ENCODE measurements at regions not wholly inside any gene's neighbourhood (a gene's known extent, or its start where the extent isn't known, plus 50 kb on each side); places are given as distances from the start of the nearest gene placed in this dataset.

DNA sequence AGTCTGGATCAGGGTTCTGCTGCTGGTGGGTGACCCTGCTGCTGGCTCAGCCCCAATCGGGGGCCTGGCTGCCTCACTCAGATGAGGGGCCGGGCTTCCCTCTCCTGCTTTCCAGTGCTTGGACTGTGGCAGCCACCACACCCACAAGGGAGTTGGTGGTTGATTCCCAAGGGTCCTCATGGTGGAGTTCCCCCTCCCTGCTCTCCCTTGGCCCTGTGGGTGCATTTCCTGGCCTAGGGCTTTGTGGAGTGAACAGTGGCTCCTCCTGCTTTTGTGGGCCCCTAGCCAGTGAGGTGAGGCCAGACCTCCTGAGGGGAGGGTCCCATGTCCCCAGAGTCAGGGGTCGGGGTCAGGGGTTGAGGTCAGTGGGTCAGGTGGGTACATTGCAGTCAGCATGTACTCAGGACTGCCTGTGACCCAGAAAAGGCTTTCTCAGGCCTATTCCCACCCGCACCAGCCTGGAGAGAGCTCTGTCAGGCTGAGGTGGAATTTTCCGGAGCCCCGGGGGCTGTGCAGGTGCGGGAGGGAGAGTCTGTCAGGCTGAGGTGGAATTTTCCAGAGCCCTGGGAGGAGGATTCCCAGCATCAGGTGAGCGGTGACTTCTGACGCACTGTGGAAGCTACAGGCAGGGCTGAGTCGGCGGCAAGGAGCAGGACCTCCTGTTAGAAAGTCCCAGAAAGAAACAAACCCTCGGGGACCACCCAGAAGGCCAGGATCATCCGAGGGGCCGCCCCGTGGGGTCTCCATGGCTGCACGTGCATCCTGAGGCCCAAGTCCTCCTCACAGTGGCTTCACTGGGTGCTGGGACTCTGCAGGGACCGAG is 94.4 kb upstream of the INSIG1 start:
- no peak for DNase-seq

DNA sequence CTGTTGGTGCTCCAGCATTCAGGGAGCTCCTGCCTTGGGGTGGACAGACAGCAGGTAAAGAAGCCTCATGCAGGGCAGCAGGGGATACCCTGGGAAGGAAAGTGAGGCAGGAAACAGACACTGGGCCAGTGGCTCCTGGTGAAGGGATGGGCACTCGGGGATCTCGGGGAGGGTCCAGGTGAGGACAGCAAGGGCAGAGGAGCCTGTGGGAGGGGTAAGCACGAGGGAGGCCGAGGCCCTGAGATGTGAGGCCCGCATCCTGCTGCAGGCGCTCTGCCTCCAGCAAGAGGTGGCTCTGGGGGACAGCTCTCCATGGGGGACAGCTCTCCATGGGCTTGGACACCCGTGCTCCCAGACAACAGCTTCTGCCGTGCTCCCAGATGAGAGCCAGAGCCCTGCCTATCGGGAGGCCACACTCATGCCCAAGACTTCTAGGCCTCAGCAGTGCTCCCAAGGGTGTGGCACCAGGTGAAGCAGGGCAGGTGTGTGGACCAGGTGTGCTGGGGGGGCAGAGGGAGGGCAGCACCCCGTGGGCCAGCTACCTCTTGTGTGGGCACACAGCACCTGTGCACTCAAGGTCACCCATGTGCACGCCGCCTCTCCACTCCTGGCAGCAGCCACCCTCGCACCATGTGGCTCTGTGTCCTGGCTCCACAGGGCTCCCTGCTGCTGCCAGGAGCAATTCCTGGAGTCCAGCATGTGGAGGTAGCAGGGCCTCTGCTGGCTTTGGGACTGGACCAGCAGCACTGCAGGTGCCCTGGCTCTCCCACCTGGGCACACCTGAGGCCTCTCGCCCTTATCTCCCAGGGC is 93.6 kb upstream of the INSIG1 start:
- no peak for DNase-seq

DNA sequence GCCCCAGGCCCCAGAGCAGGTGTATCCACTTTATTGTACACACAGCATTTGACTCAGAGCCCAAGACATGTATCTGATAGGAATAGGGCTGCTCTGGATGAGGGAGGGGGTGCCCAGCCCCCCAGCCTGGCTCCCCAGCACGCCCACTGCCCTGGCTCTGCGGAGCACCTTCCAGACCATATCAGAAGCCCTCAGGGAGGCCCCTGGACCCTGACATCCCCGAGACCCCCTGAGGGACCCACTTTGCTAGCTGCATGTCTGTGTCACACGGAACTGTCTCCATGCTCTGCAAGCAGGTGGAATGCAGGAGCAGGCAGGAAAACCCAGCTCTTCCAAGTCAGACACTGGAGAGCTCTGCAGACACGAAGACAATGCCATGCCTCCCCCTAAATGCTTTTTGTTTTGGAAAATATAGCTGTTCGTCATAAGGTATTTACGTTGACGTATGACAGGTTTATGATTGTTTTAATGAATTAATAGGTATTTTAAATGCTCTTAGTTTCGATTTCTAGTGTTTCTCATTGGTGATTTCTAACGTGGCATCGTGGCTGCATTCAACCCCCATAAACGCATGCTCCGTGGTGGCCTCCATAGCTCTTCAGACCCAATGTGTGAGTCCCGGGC is 92.8 kb upstream of the INSIG1 start:
- no peak for DNase-seq

DNA sequence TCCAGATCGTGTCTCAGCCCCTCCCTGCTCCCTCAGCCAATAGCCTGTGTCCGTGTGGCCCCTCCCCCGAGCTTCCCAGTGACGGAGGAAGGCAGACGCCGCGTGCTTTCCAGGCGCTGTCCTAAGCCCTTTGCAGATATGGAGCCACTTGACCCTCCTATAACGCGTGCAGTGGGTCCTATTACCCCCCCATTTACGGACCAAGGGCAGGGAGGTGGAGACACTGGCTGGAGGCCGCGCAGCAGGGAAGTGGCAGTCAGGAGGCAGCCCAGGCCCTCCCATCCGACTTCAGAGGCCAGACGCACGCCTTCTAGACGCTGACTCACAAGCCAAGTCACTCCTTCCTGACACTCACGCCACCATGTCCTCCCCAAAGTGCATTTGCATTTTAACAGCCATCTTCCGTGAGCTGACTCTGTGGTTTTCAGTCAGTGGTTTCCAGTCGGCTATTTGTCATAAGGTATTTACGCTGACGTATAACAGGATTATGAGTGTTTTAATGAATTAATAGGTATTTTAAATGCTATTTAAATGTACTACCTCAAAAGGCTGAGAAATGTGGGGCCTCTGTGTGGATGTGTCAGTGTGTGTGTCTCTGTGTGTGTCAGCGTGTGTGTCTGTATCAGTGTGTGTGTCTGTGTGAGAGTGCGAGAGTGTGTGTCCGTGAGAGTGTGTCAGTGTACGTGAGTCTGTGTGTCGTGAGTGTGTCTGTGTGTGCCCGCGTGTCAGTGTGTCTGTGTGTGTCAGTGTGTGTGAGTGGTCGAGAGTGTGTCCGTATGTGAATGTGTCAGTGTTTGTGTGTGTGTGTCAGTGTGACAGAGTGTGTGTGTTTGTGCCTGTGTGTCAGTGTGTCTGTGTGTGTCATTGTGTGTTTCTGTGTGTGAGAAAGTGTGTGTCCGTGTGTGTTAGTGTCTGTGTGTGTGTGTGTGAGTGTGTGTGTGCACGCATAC is 92.0 kb upstream of the INSIG1 start:
- no peak for DNase-seq

DNA sequence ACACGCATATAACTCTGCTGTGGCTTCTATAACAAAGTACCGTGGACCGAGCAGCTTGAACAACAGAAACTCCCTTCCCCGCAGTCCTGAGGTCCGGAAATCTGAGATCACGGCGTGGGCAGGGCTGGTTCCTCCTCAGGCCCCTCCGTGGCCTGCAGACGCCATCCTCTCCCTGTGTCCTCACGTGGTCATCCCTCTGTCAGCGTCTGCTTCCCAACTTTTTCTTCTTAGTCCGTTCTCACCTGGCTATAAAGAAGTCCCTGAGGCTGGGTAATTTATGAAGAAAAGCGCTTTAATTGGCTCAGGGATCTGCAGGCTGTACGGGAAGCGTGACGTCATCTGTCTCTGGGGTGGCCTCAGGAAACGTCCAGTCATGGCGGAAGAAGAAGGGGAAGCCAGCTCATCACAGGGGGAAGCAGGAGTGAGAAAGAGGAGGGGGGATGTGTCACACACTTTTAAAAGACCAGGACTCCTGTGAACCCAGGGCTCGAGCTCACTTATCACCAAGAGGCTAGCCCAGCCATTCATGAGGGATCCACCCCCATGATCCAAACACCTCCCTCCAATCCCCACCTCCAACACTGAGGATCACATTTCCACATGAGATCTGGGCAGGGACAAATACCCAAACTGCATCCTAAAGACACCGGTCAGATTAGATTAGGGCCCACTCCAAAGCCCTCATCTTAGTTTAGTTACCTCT is 91.2 kb upstream of the INSIG1 start:
- no peak for DNase-seq

DNA sequence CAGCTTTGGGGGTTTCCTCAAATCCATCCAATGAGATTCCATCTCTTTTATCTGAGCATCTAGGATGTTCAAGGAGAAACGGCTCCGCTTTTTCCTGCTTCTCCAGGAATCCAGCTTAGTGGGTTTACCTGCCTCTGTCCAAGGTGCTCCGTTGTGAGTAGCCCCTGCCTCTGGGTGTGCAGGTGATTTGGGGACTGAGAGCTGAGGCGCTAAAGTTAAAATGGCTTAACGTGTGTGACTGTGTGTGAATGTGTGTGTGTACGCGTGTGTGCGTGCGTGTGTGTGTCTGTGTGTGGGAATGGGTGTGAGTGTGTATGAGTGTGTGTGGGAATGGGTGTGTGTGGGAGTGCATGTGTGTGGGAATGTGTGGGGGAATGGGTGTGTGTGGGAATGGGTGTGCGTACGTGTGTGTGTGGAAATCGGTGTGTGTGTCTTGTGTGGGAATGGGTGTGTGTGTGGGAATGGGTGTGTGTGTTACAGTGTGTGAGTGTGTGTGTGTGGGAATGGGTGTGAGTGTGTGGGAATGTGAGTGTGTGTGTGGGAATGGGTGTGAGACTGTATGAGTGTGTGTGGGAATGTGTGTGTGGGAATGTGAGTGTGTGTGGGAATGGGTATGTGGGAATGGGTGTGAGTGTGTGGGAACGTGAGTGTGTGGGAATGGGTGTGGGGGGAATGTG is 90.2 kb upstream of the INSIG1 start:
- no peak for DNase-seq

DNA sequence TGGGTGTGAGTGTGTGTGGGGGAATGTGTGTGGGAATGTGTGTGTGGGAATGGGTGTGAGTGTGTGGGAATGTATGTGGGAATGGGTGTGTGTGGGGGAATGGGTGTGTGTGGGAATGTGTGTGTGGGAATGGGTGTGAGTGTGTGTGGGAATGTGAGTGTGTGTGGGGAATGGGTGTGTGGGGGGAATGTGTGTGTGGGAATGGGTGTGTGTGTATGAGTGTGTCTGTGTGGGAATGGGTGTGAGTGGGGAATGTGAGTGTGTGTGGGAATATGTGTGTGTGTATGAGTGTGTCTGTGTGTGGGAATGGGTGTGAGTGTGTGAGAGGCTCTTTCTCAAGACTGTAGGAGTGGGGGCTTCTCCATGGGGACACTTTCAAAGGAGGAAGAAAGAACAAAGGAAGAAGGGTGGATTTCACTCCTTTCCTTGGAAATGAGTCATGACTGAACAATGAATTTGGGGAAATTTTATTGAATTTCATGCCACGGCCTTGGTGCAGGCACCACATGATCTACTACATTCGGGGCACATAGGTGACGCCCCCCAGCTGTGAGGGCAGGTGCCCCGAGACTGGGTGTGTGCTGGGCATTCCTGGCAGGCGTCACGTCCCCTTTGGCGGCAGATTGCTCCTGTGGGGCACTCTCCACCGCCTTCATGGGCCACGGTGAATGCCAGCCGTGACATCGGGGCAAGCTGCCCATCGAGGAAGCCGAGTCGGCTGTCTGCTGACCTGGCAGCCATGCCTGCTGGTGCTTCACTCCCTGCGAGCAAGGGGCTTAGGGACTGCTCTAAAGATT is 88.8 kb upstream of the INSIG1 start:
- DNase-seq = no peak

DNA sequence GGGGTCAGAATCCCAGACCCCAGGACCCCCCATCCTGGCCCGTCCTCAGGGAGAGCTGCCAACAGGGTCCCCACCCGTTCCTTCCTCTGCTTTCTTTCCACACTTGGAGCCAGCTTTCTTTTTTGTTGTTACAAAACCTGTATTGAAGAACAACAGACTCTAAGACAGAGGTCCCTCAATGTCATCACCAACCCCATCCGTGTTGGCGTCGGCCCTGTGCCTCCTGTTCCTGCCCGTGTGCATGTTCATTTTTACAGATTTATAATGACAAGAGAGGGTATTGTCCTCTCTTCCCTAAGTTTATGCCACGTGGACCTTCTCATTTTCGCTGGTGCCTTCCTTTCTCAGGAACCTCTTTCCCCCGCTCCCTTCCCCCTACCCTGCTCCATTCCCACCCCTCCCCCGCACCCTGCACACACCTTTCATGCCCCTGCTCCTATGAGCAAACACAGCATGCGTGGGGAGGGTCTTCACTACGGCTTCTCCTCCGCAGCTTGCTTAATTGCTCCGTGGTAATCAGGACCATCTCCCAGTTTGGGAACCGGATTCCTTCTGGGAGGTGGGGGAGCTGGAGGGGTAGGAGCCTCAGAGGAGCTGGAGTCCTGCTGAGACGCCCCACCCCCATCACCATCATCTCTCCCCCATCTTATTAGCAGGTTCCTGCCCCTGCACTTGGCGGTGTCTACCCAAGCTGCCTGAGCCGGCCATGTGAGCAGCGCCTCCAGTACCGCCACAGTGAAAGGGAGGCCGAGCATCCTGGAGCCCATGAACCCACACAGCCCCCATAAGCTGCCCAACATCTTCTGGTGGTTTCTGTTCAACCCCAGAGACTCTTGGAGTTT is 88.0 kb upstream of the INSIG1 start:
- DNase-seq = no peak

DNA sequence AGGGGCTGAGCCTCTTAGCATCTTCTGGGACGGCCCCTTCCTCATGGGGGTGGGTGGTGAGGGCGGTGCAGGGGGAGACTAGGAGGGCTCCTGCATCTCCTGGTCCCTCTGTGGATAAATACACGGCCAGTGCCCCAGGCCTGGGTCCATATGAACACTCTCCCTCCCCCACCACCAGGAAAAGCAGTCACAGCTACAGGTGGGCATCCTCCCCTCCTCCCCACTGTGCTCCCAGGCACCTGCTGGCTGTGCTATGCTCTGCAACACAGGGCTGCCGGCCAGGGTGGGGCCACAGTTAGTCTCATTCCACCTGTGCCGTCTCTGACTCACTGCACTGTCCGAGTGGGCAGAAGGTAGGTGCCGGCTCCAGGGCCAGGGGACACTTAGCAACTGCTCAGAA is 87.3 kb upstream of the INSIG1 start:
- no peak for DNase-seq

DNA sequence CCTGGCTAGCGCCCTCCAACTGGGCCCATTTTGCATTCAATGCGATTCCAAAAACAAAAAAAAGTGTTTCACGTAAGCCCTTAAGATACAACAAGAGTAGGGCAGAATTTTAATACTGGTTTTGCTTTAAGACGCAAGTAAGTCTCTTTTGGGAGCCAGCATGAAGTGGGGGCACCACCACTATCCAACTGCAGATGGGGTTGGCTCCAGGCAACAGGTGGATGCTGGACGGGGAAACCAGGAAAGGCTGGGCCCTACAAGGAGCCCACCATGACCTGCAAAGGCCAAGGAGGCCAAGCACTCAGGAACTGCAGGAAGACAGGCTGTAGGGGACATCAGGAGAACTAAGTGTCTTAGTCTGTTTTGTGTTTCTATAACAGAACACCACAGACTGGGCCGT is 86.5 kb upstream of the INSIG1 start:
- DNase-seq = no peak

DNA sequence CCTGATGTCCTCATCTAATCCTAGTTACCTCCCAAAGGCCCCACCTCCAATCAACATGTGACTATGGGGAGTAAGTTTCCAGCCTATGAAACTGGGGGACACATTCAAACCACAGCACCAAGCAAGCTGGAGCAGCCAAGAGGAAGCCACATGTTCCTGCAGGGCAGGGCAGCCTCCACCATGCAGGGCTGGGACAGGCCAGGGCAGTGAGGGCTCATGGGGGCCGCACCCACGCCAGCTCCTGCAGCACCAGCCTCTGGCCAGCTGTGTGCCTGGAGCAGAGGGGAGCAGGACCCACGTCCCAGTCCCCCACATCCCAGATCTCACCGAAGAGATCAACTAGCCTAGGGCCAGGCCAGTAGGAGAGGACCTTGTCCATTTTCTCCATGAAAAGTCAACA is 85.9 kb upstream of the INSIG1 start:
- DNase-seq = no peak

DNA sequence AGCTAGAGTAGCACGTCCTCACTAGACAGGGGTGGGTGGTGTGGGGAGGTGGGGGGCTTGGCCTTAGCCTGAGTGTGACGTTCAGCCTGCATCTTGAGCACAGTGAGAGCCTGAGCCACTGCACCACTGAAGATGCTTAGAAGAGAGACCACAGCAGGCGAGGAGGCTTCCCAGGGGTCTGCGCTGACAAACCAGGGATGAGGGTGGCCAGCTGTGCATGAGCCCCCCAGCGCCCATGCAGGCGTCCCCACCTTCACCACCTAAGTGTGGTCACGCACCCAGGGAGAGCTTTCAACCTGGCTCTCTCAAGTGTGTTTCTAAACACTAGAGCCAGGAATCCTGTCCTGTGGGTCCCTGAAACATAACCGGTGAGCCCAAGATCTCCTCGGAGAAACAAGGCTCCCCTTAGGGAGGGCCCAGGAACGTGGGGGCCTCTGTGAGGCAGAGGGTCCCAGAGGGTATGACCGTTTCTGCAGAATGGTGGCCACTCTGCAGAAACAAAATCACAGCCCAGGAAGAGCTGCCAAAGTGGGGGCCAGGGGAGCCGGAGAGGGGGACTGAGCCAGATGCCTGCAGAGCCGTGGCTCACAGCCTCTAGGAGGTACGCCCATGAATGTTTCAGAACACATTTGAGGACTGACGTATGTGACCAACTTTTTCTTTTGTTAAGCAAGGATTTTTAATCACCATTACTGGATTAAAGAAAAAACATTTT is 85.2 kb upstream of the INSIG1 start:
- no peak for DNase-seq

DNA sequence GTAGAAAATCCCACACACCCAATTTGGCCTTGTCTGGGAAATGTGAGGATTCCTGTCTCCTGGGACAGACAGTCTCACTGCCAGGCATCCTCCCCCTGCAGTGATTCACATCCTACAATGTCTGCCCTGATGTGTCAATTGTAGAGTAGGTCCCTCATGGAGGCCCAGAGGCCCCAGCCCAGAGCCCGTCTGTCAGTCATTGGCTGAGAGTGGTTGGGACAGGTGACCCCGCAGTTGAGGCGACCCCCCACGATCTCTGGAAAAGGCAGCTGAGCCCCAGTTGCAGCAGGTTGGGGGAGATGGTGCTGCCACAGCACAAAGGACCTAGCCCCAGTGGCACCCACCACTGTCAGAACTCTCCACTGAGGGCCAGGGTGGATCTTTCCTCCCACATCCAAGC is 84.3 kb upstream of the INSIG1 start:
- DNase-seq = no peak

DNA sequence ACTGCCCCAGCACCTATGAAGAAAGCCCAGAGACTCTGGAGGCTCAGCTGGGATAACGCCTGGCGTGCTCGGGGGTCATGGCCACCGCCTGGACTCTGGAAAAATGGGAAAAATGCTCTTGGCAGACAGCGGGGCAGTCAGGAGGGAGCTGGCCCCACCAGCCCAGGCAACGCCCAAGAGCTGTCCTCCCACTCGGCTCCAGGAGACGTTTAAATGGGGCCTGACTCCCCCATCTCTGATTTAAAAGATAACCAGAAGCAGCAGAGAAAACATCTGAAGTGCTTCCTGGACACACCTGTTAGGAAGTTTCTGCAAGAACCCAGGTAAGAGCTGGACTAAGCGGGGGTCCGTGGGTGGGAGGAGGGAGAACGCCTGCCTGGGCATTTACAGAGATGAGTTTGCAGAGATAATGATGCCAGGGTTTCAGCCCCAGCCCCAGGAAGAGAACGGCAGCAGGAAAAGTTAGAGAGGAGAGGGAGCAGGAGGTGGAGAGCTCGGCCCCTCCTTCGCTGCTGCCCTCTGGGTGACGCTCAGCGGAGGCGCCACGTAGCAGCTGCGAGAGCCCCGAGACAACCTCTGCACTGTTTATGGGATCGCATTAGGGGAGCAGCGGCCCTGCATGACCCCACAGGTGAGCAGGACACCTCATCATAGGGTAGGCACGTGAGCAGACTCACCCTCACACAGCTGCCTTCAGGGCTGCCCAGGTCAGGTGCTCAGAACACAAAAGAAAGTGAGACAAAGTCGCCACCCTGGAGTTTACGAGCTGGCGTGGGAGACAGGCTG is 83.5 kb upstream of the INSIG1 start:
- DNase-seq = peak; percentile 43

DNA sequence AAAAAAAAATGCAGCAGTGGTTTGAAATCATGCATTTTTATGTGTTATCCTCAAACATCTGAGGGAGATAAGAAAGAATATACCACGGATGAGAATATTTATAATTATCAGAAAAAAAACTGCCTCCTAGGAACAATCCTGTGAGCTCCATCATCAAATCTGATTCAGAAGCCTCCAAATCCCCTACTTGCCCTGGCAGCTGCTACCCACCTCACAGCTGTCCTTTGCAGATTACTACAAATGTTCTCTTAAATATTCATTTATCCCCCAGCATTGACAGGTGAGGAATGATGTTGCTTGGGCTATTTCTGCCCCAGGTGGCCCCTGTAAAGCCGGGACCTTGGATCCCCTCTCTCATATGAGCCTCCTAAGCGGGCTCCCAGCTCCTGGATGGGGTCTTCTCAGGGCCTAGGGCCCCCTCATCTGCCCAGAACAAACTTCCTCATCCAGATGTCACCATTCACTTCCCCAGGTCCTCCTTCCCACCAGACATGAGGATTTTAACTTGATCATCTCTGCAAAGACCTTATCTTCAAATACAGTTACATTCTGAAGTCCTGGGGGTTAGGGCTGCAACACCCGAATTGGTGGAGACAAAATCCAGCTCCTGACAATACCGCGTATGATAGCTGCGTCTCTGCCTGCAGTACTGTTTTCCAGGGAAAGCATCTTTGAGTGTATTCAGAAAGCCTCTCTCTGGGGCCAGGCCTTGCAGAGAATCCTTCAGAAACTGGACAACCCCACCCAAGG is 81.9 kb upstream of the INSIG1 start:
- DNase-seq = no peak

DNA sequence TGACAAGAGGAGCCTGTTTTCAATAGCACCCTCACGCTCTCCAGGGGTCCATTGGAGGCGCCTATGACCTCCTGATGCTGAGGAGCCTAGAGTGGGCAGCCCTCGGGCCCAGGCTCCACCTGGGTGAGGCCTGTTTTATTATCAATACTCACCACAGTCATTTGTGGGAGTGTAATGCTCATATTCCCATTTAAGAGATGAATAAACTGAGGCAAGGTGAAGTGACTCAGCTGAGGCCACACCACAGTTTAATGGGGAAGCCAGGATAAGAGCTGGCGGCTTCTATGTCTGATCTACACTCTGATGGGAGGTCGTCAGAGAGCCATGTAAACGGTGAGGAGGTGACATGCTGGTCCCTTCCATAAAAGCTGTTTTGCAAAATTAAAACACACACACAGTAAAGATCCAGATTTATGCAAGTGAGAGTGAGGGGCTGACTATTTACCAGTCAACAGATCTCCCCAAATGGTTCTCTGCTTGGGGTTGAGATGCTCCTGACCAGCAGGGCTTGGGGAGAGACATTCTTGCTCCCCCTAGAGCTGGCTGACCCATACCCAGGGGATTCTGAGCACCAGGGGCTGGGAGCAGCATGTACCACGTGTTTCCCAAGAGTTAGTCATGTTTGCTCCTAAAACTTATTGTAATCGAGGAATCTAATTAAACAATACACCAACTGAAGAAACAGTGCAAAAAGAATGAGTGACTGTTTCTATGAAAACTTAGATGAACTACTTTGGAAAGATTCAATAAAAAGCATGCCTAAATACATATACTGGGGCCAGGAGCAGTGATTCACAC is 81.0 kb upstream of the INSIG1 start:
- no peak for DNase-seq
